ENCODE measurements at regions not wholly inside any gene's neighbourhood (a gene's known extent, or its start where the extent isn't known, plus 50 kb on each side); places are given as distances from the start of the nearest gene placed in this dataset.

GRCh38 chr6:21952367-21952766 is 344.5 kb downstream of the PRL start:
- in situ Hi-C loops (cut with HindIII; ENCODE audit: low pct_unique_long_range_greater_than_20kb, low sequenced_read_pairs) = no loop called here
- no TSS peak for BruUV-seq (replicated peaks)
- ATAC-seq (no peak), DNase-seq (ENCODE audit: low read depth, low spot score) (no peak)
- H3K27ac ChIP-seq (ENCODE audit: low read length) = no peak overlapping the region
- no peak for TF ChIP-seq REST (IDR thresholded peaks at IDR 0.05; ENCODE audit: insufficient read depth in 1 of 2, low read depth in 2 of 2, low read length in 1 of 2)
- no peak for TF ChIP-seq POLR2AphosphoS5 (IDR thresholded peaks at IDR 0.05; ENCODE audit: low read depth, low read length)
- TF ChIP-seq SIN3A (IDR thresholded peaks at IDR 0.05; ENCODE audit: borderline replicate concordance, insufficient read depth, low read depth, low read length) = no peak
- TF ChIP-seq TCF7L2 (IDR thresholded peaks at IDR 0.05; ENCODE audit: low read depth, low read length) = no peak
- no peak for TF ChIP-seq CTCF (IDR thresholded peaks at IDR 0.05)
- intact Hi-C loops (cut with micrococcal nuclease; ENCODE audit: unreplicated experiment) = no loop called here
- ChIA-PET POLR2A (no interaction called here), CTCF (no interaction called here)
- H3K9me3 ChIP-seq (ENCODE audit: control insufficient read depth, insufficient read depth, low read depth, low read length) = no peaks in the 10 kb centered on the region
- H3K27me3 ChIP-seq (ENCODE audit: control insufficient read depth, insufficient read depth, low read length) = no peaks in the 10 kb centered on the region
- no peaks in the 10 kb centered on the region for H3K36me3 ChIP-seq (ENCODE audit: control insufficient read depth, insufficient read depth, low read length)
- H3K4me3 ChIP-seq (ENCODE audit: low read depth in 2 of 2, low read length in 2 of 2) = no peak overlapping the region
- peaks cover 18% of the 10 kb centered on the region for H3K4me1 ChIP-seq (ENCODE audit: control insufficient read depth, insufficient read depth, low read length)

- H3K36me3 ChIP-seq (ENCODE audit: control insufficient read depth, insufficient read depth, low read length) = no peaks in the 10 kb centered on the region
- H3K27ac ChIP-seq (ENCODE audit: low read length) = peak overlapping the region; percentile 48; the same call in 1 of the 2 replicates
- intact Hi-C loops (cut with micrococcal nuclease; ENCODE audit: unreplicated experiment) = no loop called here
- BruUV-seq (replicated peaks) = no TSS peak
- H3K4me3 ChIP-seq (ENCODE audit: low read depth in 2 of 2, low read length in 2 of 2) = no peak overlapping the region
- ChIA-PET CTCF (no interaction called here), POLR2A (no interaction called here)
- no peaks in the 10 kb centered on the region for H3K9me3 ChIP-seq (ENCODE audit: control insufficient read depth, insufficient read depth, low read depth, low read length)
- ATAC-seq (peak; percentile 34; the same call in 1 of the 2 replicates), DNase-seq (ENCODE audit: low read depth, low spot score) (no peak)
- no peaks in the 10 kb centered on the region for H3K27me3 ChIP-seq (ENCODE audit: control insufficient read depth, insufficient read depth, low read length)
- in situ Hi-C loops (cut with HindIII; ENCODE audit: low pct_unique_long_range_greater_than_20kb, low sequenced_read_pairs) = no loop called here
- TF ChIP-seq CTCF (IDR thresholded peaks at IDR 0.05) = no peak
- peak; percentile 70 for TF ChIP-seq TCF7L2 (IDR thresholded peaks at IDR 0.05; ENCODE audit: low read depth, low read length)
- TF ChIP-seq SIN3A (IDR thresholded peaks at IDR 0.05; ENCODE audit: borderline replicate concordance, insufficient read depth, low read depth, low read length) = no peak
- H3K4me1 ChIP-seq (ENCODE audit: control insufficient read depth, insufficient read depth, low read length) = peaks cover 15% of the 10 kb centered on the region; the same call in 1 of the 2 replicates
These were observed 342.7 kb downstream of the PRL start for GRCh38 chr6:21953831-21954801.
